C4-2B (cell line): ENCODE measurements at regions not wholly inside any gene's neighbourhood (a gene's known extent, or its start where the extent isn't known, plus 50 kb on each side); places are given as distances from the start of the nearest gene placed in this dataset.

Source experiments
- H3K27ac ChIP-seq: fragments of 450-650 bp; 2 replicates; pipeline ENCODE4 v1.5.1; 2017
- ZFX ChIP-seq: fragments of 450-650 bp; IDR thresholded peaks from 2 replicates; pipeline ENCODE4 v1.6.1; 2017
- TF ChIP-seq, protein P1 (sequence below): fragments of 450-650 bp; conservative IDR thresholded peaks from 2 replicates; pipeline ENCODE4 v1.5.1; 2017; ENCODE audit warnings: mild to moderate bottlenecking

DNA sequence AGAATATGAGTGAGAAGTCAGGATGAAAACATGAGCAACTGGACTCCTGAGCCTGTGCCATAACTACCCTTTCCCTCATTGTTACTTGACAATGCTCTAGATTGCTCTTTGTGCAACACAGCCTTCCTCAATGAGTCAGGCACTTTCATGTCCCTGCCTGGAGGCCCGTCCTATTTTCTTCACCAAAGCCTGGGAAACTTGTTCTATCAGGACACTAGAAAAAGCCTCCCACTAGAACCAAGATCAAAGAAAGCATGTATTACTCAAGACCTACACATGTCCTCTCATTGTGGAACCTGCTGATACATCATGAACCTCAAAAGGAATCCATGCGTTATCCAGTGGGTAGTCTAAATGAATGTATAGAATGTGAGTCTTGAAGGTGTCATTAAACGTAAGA is 624.5 kb downstream of the TOX3 start:
- TF ChIP-seq, protein P1, sequence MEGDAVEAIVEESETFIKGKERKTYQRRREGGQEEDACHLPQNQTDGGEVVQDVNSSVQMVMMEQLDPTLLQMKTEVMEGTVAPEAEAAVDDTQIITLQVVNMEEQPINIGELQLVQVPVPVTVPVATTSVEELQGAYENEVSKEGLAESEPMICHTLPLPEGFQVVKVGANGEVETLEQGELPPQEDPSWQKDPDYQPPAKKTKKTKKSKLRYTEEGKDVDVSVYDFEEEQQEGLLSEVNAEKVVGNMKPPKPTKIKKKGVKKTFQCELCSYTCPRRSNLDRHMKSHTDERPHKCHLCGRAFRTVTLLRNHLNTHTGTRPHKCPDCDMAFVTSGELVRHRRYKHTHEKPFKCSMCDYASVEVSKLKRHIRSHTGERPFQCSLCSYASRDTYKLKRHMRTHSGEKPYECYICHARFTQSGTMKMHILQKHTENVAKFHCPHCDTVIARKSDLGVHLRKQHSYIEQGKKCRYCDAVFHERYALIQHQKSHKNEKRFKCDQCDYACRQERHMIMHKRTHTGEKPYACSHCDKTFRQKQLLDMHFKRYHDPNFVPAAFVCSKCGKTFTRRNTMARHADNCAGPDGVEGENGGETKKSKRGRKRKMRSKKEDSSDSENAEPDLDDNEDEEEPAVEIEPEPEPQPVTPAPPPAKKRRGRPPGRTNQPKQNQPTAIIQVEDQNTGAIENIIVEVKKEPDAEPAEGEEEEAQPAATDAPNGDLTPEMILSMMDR = no peak
- TF ChIP-seq ZFX = no peak
- no peak overlapping the region for H3K27ac ChIP-seq

DNA sequence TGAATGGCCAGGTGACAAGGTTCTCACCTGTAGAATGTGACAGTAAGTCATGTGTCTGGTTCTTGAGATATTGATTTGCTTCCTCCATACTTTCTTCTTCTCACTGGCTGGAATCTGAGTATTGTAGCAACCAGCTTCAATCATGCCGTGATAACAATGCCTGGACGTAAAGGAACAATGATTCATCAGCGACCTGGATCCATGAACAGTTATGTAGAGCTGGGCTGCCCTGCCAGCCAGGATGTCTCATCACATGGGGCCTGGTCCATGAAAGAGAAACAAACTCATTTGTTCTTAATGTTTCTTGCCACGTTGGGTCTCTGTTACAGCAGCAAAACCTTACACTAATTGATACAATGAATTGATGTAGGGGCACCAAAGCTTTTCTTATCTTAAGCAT is 627.2 kb downstream of the TOX3 start:
- no peak for TF ChIP-seq ZFX
- TF ChIP-seq, protein P1 = no peak
- H3K27ac ChIP-seq = no peak overlapping the region

DNA sequence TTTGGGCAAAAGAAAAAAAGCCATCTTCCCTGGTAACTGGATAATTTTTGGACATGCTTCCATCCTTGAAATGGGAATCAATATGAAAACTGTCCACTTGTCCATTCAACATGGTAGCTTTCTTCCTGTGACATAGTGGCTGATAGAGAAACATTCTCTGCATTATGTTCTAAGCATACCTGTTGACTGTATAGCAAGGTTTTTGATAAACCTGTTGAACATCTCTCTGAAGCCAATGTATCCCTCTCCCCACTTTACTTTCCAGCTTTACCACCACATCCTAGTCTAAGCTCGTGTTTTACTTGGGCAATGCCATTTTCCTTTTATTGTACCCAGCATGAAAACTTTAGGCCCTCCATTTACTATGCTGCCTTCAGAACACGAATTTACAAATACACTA is 630.1 kb downstream of the TOX3 start:
- TF ChIP-seq ZFX = no peak
- TF ChIP-seq, protein P1 = no peak
- H3K27ac ChIP-seq = no peak overlapping the region

DNA sequence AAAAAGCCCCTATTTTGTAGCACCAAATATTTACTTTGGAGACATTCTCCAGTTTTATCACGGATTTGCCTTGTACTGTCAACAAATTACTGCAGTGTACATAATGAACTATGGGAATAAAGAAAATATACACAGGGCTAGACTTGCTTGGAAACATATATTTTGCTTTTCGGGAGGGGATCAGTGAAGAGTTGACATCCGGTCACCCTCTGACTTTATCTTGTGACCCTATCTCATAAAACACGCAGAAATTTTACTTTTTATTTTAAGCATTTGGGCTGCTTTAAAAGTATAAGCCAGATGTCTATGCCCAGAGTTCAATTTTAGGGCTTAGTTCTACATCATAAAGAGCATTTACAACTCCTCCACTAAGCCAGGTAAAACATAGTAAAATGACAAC is 630.7 kb downstream of the TOX3 start:
- no peak for TF ChIP-seq ZFX
- TF ChIP-seq, protein P1 = no peak
- H3K27ac ChIP-seq = no peak overlapping the region

DNA sequence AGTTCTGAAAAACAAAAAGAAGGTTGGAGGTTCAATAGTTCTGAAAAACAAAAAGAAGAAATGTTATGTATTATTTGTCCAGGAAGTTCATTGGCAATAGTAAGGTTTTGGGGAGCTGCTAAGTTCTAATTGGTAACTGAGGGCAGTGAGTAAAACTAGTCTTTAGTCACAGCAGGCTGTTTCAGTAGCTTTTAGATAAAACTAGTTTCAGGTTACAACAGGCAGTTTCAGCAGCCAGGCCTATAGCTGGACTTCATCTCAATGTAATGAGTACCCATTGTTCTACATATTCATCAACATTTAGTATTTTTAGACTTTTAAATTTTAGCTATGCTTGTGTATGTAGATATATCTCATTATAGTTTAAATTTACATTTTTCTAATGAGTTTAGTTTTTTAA is 639.3 kb downstream of the TOX3 start:
- H3K27ac ChIP-seq = no peak overlapping the region
- TF ChIP-seq, protein P1 = no peak
- TF ChIP-seq ZFX = no peak

DNA sequence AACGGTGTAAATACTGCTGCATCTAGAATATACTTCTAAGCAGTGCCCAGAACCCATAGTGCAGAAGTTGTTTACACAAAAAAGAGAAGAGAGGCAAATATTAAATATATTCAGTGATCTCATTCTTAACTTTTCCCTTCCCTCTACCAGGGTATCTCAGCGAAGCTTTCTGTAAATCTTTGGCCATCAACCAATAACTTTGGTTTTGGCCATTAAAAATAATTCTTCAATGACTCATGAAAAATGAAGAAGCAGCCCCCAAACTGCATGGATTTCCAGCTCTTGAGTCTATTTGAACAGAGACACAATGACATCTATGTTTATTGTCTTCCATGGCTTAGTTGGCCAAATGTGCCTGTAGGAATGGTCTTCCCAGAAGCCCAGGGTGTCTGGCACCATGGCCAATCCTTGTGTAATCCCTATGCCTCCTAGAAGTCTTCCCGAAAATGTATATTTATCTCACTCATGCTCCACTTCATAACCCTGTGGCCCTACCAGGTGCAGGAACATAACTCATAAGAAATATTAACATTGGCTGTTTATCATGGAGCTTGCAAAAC is 646.6 kb downstream of the TOX3 start:
- TF ChIP-seq, protein P1 = no peak
- no peak for TF ChIP-seq ZFX
- H3K27ac ChIP-seq = no peak overlapping the region

DNA sequence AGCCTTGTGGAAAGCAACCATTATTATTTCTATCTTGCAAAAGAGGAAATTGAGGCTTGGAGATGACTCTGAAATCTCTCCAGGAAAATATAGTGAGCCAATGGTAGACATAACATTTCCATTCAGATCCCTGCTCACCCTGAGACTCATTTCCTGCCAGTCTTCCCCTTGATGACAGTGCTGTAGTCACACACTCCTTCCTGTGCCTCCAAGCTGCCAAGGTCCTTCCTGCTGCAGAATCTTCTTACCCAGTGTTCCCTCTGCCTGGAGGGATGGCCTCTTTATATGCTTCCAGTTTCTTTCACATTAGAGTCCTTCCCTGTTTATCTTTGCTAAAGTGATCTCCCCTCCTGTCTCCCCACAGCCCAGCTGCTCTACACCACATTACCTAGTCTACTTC is 648.1 kb downstream of the TOX3 start:
- TF ChIP-seq, protein P1 = no peak
- TF ChIP-seq ZFX = no peak

More for the DNA sequence above, 648.1 kb downstream of the TOX3 start:
- H3K27ac ChIP-seq = no peak overlapping the region
